ENCODE measurements at regions not wholly inside any gene's neighbourhood (a gene's known extent, or its start where the extent isn't known, plus 50 kb on each side); places are given as distances from the start of the nearest gene placed in this dataset.

DNA sequence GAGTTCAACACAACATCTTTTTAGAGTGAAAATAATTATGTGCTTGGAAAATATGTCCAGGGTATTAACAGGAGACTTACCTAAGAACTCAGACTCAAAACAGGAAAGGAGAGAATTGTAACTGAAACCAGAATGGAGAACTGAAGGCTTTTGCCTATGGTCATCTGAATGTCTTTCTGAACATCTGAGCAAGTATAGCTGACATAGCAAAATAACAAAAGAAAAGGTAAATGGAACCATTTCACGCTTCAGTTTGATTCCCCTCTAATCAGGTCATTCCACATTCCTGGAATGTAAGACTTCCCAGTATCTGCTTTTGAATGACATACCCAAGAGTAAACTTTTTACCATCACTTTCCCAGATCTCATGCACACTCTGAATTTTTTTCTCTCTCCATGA lies 500.4 kb upstream of the HS3ST1 start:
- Histone ChIP-seq H3K27me3 (ENCODE audit: control insufficient read depth, insufficient read depth, low read length) (no peaks in the 10 kb centered on the region), H3K4me2 (ENCODE audit: low read length) (no peak overlapping the region), H3K9me3 (replicated peaks; ENCODE audit: low read length) (no peaks in the 10 kb centered on the region), H3K4me1 (ENCODE audit: control insufficient read depth, insufficient read depth, low read length) (no peaks in the 10 kb centered on the region), H3K36me3 (ENCODE audit: insufficient read depth, low read length) (no peaks in the 10 kb centered on the region), H3K9ac (ENCODE audit: low read depth, low read length) (no peak overlapping the region), H3K4me3 (ENCODE audit: low read length) (no peak overlapping the region)

DNA sequence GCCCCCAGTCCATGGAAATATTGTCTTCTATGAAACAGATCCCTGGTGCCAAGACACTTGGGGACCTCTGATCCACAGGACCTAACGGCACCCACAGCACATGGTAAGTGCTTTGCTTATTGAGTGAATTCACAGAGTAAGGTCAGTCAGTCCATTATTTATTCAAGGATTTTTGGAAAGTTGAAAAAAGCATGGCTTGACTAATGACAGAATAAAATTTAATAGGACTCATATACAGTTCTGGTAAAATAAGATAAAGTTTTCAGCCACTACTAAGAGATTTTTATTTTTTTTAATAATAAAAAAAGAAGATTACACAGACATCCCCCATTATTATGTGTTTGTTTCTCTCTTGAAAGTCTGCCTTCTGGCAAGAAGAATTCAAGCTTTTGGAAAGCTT lies 490.6 kb upstream of the HS3ST1 start:
- Histone ChIP-seq H3K9ac (ENCODE audit: low read depth, low read length) (no peak overlapping the region), H3K4me1 (ENCODE audit: control insufficient read depth, insufficient read depth, low read length) (no peaks in the 10 kb centered on the region), H3K4me2 (ENCODE audit: low read length) (no peak overlapping the region), H3K9me3 (replicated peaks; ENCODE audit: low read length) (peaks cover 9% of the 10 kb centered on the region), H3K27me3 (ENCODE audit: control insufficient read depth, insufficient read depth, low read length) (no peaks in the 10 kb centered on the region), H3K36me3 (ENCODE audit: insufficient read depth, low read length) (no peaks in the 10 kb centered on the region), H3K4me3 (ENCODE audit: low read length) (no peak overlapping the region)

DNA sequence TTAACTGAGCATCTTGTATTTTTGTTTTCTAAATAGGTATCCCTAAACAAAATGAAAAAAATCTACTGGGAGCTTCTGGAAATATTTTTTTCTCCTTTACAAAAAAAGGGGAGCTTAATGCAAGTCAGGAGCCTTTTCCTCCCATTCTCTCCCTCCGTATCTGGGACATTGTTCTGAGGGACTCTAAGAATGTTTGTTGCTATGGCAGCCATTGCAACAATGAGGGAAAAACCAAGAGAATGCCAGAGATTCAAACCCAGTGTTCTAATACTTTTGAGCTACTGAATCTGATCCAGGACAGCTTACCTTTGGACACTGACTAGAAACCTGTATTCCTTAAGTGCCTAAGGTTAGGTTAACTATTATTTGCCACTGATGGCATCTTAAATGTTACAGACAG lies 485.7 kb upstream of the HS3ST1 start:
- Histone ChIP-seq H3K4me1 (ENCODE audit: control insufficient read depth, insufficient read depth, low read length) (no peaks in the 10 kb centered on the region), H3K9me3 (replicated peaks; ENCODE audit: low read length) (peaks cover 6% of the 10 kb centered on the region), H3K27me3 (ENCODE audit: control insufficient read depth, insufficient read depth, low read length) (no peaks in the 10 kb centered on the region), H3K4me3 (ENCODE audit: low read length) (no peak overlapping the region), H3K4me2 (ENCODE audit: low read length) (no peak overlapping the region), H3K36me3 (ENCODE audit: insufficient read depth, low read length) (no peaks in the 10 kb centered on the region), H3K9ac (ENCODE audit: low read depth, low read length) (no peak overlapping the region)

DNA sequence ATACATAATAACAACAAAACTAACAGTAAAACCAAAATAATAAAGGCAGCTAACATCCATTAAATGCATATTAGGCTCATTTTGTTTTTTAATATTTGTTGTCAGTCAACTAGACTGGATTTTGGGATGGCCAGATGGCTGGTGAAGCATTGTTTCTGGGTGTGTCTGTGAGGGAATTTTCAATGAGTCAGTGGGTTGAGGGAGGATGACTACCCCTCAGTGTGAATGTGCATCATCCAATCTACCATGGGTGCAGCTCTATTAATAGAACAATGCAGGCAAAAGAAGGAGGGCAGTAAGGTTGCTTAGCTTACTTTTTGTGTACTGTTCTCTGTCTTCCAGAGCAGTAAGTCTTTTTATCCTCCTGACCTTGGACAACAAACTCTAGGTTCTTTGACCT lies 484.2 kb upstream of the HS3ST1 start:
- H3K9me3 ChIP-seq (replicated peaks; ENCODE audit: low read length) = peaks cover 6% of the 10 kb centered on the region
- no peaks in the 10 kb centered on the region for H3K36me3 ChIP-seq (ENCODE audit: insufficient read depth, low read length)
- H3K4me1 ChIP-seq (ENCODE audit: control insufficient read depth, insufficient read depth, low read length) = no peaks in the 10 kb centered on the region
- H3K4me2 ChIP-seq (ENCODE audit: low read length) = no peak overlapping the region
- H3K9ac ChIP-seq (ENCODE audit: low read depth, low read length) = no peak overlapping the region
- no peak overlapping the region for H3K4me3 ChIP-seq (ENCODE audit: low read length)
- H3K27me3 ChIP-seq (ENCODE audit: control insufficient read depth, insufficient read depth, low read length) = no peaks in the 10 kb centered on the region

DNA sequence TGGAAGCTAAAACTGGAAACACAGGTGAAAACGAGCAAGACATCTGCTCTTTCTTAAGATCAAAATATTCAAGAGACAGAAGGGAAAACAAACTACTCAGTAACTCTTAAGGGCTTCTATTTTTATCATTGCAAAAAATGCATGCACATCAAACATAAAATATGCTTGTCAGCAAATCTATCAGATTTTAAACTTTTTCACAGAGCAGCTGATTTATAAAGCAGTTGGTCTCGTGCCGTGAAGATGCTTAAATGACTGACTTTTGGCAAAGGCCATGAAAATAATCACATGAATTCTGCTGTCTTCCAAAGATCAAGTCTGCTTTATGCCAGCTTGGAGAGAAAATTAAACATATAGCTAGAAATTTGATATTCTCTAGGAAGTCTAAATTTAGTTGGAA lies 482.1 kb upstream of the HS3ST1 start:
- no peaks in the 10 kb centered on the region for H3K4me1 ChIP-seq (ENCODE audit: control insufficient read depth, insufficient read depth, low read length)
- H3K4me3 ChIP-seq (ENCODE audit: low read length) = no peak overlapping the region
- no peak overlapping the region for H3K4me2 ChIP-seq (ENCODE audit: low read length)
- no peaks in the 10 kb centered on the region for H3K36me3 ChIP-seq (ENCODE audit: insufficient read depth, low read length)
- H3K9ac ChIP-seq (ENCODE audit: low read depth, low read length) = no peak overlapping the region
- no peaks in the 10 kb centered on the region for H3K27me3 ChIP-seq (ENCODE audit: control insufficient read depth, insufficient read depth, low read length)
- peaks cover 6% of the 10 kb centered on the region for H3K9me3 ChIP-seq (replicated peaks; ENCODE audit: low read length)

DNA sequence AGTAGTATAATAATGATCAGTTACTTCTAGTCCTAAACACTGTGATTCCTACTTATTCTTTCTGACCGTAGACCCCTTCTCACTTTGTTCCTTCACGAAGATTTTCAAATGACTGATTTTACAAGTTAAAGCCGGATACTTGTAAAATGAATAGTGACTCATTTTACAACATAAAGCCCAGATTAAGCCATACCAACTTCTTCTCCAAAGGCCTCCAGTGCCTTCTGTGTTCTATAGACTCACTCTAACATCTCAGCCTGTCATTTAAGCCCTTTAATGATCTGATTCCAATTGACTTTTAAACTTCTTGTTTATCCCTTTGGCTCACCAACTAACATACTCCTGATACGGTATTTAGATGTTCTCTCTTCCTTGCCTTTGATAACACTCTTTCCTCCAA lies 480.0 kb upstream of the HS3ST1 start:
- Histone ChIP-seq H3K4me3 (ENCODE audit: low read length) (no peak overlapping the region), H3K9me3 (replicated peaks; ENCODE audit: low read length) (no peaks in the 10 kb centered on the region), H3K36me3 (ENCODE audit: insufficient read depth, low read length) (no peaks in the 10 kb centered on the region), H3K27me3 (ENCODE audit: control insufficient read depth, insufficient read depth, low read length) (no peaks in the 10 kb centered on the region), H3K9ac (ENCODE audit: low read depth, low read length) (no peak overlapping the region), H3K4me2 (ENCODE audit: low read length) (no peak overlapping the region), H3K4me1 (ENCODE audit: control insufficient read depth, insufficient read depth, low read length) (no peaks in the 10 kb centered on the region)

DNA sequence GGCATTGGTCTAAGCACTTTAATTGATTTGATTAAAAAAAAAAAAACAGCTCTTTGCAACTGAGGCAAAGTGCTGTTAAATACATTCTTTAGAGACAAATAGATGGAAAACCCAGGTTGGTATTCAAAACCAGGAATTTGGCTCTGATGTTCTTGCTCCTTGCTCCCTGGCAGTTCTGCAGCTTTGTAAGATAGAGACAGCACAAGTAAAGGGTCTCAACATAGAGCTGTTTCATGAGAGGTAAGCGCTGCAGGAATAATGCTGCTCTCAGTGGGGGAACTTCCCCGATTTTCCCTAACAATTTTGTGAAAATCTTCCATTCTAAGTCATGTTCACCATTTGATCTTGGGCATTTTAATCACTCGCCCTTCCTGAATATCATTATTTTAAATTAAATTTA lies 479.5 kb upstream of the HS3ST1 start:
- Histone ChIP-seq H3K4me2 (ENCODE audit: low read length) (no peak overlapping the region), H3K4me3 (ENCODE audit: low read length) (no peak overlapping the region), H3K27me3 (ENCODE audit: control insufficient read depth, insufficient read depth, low read length) (no peaks in the 10 kb centered on the region), H3K36me3 (ENCODE audit: insufficient read depth, low read length) (no peaks in the 10 kb centered on the region), H3K4me1 (ENCODE audit: control insufficient read depth, insufficient read depth, low read length) (no peaks in the 10 kb centered on the region), H3K9ac (ENCODE audit: low read depth, low read length) (no peak overlapping the region), H3K9me3 (replicated peaks; ENCODE audit: low read length) (no peaks in the 10 kb centered on the region)

DNA sequence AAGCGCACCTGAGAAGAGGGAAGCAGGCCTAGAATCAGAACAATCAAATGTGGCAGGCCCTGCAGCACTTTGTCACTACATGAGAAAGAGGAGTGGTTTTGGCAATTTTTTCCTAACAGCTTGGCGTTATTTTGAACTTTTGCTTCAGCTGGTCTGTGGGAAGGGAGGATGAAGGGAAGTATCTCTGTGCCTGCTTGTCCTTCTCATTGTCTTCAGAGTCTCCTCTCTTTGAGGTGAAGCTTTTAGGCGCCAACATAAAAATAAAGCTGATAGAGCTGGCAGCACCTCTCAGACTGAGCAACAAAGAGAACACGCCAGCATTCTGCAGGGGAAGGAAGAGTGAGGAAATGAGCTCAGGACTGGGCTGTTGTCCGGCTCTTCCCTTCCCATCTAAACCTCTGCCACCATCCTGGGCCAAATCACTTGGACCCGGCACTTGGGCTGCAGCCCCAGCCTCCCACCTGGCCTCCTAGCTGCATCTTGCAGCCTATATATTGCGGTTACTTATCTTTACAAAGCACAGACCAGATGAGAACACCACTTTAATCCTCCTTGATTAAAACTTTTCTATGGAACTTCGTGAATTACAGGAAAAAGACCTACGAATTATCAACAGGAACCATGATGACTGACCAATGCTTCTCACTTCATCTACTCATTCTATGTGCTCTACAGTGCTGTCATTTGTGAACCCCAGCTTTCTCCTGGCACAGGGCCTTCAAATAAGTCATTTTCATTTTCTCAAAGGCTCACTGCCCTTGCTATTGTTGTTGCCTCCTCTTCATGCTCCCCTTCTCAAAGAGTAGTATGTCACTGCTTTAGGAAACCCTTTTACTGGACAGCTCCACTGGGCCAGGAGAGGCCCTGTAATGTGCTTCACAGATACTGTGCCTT lies 476.4 kb upstream of the HS3ST1 start:
- Histone ChIP-seq H3K4me2 (ENCODE audit: low read length) (no peak overlapping the region), H3K4me1 (ENCODE audit: control insufficient read depth, insufficient read depth, low read length) (no peaks in the 10 kb centered on the region), H3K9ac (ENCODE audit: low read depth, low read length) (no peak overlapping the region), H3K9me3 (replicated peaks; ENCODE audit: low read length) (no peaks in the 10 kb centered on the region), H3K4me3 (ENCODE audit: low read length) (no peak overlapping the region), H3K27me3 (ENCODE audit: control insufficient read depth, insufficient read depth, low read length) (no peaks in the 10 kb centered on the region), H3K36me3 (ENCODE audit: insufficient read depth, low read length) (no peaks in the 10 kb centered on the region)

DNA sequence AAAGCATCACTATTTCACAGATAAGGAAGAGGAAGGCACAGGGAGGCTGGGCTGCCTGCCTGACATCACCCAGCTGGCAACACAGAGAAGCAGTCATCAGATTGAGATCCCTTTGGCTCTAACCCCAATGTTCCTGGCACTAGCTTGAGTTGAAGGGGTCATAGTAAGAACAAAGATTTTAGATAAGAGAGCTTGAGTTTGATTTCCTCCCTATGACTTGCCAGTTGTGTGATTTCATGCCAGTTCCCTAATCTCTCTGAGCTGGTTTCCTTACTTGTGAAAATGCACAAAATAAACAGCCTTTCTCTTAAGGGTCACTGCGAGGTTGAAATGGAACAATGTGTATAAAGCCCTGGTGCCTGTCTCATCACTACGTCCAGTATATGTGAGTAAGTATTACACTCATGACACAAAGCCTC lies 475.4 kb upstream of the HS3ST1 start:
- no peaks in the 10 kb centered on the region for H3K4me1 ChIP-seq (ENCODE audit: control insufficient read depth, insufficient read depth, low read length)
- no peaks in the 10 kb centered on the region for H3K36me3 ChIP-seq (ENCODE audit: insufficient read depth, low read length)
- no peaks in the 10 kb centered on the region for H3K9me3 ChIP-seq (replicated peaks; ENCODE audit: low read length)
- H3K9ac ChIP-seq (ENCODE audit: low read depth, low read length) = no peak overlapping the region
- H3K4me3 ChIP-seq (ENCODE audit: low read length) = no peak overlapping the region
- H3K27me3 ChIP-seq (ENCODE audit: control insufficient read depth, insufficient read depth, low read length) = no peaks in the 10 kb centered on the region
- no peak overlapping the region for H3K4me2 ChIP-seq (ENCODE audit: low read length)

DNA sequence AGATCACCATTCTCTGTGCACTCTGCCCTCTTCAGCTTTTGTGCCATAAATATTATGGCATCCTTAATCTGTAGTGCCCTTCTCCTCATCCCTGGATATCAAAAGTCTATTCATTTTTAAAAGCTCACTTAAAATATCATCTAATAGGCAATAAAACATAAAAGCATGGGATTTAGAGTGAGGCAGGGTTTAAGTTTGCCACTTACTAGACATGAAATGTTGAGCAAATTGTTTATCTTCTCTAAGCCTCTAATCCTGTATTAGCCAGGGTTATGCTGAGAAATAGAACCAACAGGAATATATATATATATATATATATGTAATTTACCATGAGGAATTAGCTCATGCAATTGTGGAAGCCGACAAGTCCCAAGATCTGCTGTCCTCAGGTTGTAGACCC lies 472.4 kb upstream of the HS3ST1 start:
- H3K4me1 ChIP-seq (ENCODE audit: control insufficient read depth, insufficient read depth, low read length) = no peaks in the 10 kb centered on the region
- H3K9ac ChIP-seq (ENCODE audit: low read depth, low read length) = no peak overlapping the region
- no peaks in the 10 kb centered on the region for H3K27me3 ChIP-seq (ENCODE audit: control insufficient read depth, insufficient read depth, low read length)
- no peaks in the 10 kb centered on the region for H3K9me3 ChIP-seq (replicated peaks; ENCODE audit: low read length)
- H3K36me3 ChIP-seq (ENCODE audit: insufficient read depth, low read length) = no peaks in the 10 kb centered on the region
- H3K4me2 ChIP-seq (ENCODE audit: low read length) = no peak overlapping the region
- no peak overlapping the region for H3K4me3 ChIP-seq (ENCODE audit: low read length)

DNA sequence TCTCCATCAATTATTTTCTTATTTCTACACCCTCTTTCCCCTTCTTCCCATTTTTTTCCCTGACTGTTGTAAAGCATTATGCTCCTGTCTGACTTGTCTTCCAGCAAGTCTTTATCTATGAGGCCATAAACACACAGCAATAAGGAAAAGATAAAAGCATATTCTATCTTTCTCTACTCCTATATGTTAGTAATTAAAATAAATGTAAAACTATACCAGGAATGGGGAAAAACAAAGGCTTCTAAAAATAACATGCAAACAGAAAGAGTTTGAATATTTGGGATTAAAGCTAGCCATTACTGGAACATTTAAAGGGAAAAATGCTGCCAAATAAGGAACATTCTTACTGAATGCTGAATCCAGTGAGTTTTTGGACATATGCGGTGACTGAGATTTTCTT lies 471.7 kb upstream of the HS3ST1 start:
- Histone ChIP-seq H3K4me2 (ENCODE audit: low read length) (no peak overlapping the region), H3K4me3 (ENCODE audit: low read length) (no peak overlapping the region), H3K27me3 (ENCODE audit: control insufficient read depth, insufficient read depth, low read length) (no peaks in the 10 kb centered on the region), H3K36me3 (ENCODE audit: insufficient read depth, low read length) (no peaks in the 10 kb centered on the region), H3K9me3 (replicated peaks; ENCODE audit: low read length) (no peaks in the 10 kb centered on the region), H3K9ac (ENCODE audit: low read depth, low read length) (no peak overlapping the region), H3K4me1 (ENCODE audit: control insufficient read depth, insufficient read depth, low read length) (no peaks in the 10 kb centered on the region)

DNA sequence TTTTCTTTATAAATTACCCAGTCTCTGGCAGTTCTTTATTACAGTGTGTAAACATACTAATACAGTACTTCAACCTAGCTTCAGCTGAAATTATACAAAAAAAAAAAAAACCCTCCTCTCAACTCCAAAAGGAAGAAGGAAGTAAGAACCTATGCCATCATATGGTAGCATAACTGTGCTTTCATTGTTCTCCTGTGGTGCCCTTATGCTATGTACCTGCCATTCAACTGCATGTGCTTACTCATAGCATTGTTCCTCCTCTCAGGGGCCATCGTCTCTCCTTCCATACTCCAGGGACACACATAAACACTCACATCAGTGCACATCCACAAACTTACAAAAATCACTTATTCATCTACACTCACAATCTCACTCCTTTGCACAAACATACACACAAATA lies 470.1 kb upstream of the HS3ST1 start:
- Histone ChIP-seq H3K4me1 (ENCODE audit: control insufficient read depth, insufficient read depth, low read length) (no peaks in the 10 kb centered on the region), H3K9me3 (replicated peaks; ENCODE audit: low read length) (no peaks in the 10 kb centered on the region), H3K4me2 (ENCODE audit: low read length) (no peak overlapping the region), H3K27me3 (ENCODE audit: control insufficient read depth, insufficient read depth, low read length) (no peaks in the 10 kb centered on the region), H3K4me3 (ENCODE audit: low read length) (no peak overlapping the region), H3K9ac (ENCODE audit: low read depth, low read length) (no peak overlapping the region), H3K36me3 (ENCODE audit: insufficient read depth, low read length) (no peaks in the 10 kb centered on the region)
